HCT116 (cell line): ENCODE measurements at regions not wholly inside any gene's neighbourhood (a gene's known extent, or its start where the extent isn't known, plus 50 kb on each side); places are given as distances from the start of the nearest gene placed in this dataset.

Experiments used
- EGR1 ChIP-seq: IDR thresholded peaks from 2 replicates; pipeline ENCODE4 v1.6.1; 2012; ENCODE audit warnings: low read depth
- EZH2 ChIP-seq: fragments of 200-600 bp; sonication (generic); IDR thresholded peaks from 2 replicates; pipeline ENCODE4 v1.6.1; 2017; ENCODE audit warnings: antibody characterized with exemption, mixed run types
- YY1 ChIP-seq: IDR thresholded peaks from 2 replicates; pipeline ENCODE4 v1.6.1; 2011; ENCODE audit warnings: low read length, low read depth, moderate library complexity, mild to moderate bottlenecking; ENCODE audit not compliant: insufficient replicate concordance; ENCODE audit errors: extremely low read depth
- TF ChIP-seq, protein P1 (sequence below), 3 experiments: fragments of 200-600 bp in 1 of 3; sonication (generic) in 1 of 3; IDR thresholded peaks in 2 of 3; conservative IDR thresholded peaks in 1 of 3; 2 replicates each; pipeline ENCODE4 v1.5.1; 2012 to 2017; ENCODE audit warnings: low read depth in 2 of 3, low read length in 2 of 3, antibody characterized with exemption in 1 of 3, borderline replicate concordance in 1 of 3, control low read depth in 1 of 3, mild to moderate bottlenecking in 1 of 3, mixed read lengths in 1 of 3, mixed run types in 1 of 3, moderate library complexity in 1 of 3; ENCODE audit not compliant: insufficient read depth in 1 of 3
- TF ChIP-seq, protein P2 (sequence below): IDR thresholded peaks from 2 replicates; pipeline ENCODE4 v1.6.1; 2012

DNA sequence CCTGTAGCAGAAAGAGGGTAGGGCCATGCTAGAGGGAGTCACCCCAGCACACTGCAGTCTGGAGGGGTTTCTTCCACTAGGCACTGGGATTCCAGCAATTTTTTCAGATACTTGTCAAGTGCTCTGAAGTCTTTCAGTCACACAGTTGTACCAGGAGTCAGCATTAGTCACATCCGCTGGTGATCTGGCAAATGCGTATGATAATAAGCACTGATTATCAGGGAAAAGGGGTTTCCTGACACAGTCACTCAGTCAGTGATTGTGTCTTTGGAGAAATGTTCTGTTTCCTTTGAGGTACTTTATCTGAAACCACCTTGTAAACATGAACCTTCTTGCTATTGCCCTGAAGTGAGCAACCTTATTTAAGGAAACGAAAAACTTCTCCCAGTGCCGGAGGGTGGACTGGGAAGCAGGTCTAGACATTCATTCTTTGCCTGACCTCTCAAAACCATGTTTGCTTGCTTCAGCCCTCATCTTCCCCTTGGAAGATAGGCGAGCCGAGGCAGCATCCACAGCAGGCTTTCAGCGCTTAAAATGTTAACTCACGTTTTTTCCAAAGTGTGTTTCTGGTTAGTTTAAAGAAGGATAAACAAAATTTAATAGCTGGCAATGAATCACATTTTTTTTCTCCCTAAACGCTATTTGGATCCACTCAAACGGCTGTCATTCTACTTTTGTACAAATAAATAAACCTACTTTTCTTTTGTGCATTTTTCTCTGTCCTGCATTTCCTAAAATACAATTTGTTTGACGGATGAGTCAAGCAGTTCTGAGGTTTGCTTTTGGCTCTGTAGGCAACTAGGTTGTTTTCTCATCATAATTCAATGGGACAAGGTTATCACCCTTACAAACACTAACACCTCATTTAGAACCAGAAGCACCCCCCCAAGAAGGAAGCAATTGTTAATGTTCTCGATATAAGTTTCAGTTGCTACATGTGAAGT, 77.7 kb downstream of the FOXD1 start:
- TF ChIP-seq, protein P1, sequence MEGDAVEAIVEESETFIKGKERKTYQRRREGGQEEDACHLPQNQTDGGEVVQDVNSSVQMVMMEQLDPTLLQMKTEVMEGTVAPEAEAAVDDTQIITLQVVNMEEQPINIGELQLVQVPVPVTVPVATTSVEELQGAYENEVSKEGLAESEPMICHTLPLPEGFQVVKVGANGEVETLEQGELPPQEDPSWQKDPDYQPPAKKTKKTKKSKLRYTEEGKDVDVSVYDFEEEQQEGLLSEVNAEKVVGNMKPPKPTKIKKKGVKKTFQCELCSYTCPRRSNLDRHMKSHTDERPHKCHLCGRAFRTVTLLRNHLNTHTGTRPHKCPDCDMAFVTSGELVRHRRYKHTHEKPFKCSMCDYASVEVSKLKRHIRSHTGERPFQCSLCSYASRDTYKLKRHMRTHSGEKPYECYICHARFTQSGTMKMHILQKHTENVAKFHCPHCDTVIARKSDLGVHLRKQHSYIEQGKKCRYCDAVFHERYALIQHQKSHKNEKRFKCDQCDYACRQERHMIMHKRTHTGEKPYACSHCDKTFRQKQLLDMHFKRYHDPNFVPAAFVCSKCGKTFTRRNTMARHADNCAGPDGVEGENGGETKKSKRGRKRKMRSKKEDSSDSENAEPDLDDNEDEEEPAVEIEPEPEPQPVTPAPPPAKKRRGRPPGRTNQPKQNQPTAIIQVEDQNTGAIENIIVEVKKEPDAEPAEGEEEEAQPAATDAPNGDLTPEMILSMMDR (IDR thresholded peaks at IDR 0.05 in 2 of 3, conservative IDR thresholded peaks at IDR 0.05 in 1 of 3; ENCODE audit: borderline replicate concordance in 1 of 3, insufficient read depth in 1 of 3, low read depth in 2 of 3, low read length in 2 of 3): no peak
- no peak; the same call in 1 of the 2 replicates for TF ChIP-seq EGR1
- no peak for TF ChIP-seq YY1
- TF ChIP-seq, protein P2, sequence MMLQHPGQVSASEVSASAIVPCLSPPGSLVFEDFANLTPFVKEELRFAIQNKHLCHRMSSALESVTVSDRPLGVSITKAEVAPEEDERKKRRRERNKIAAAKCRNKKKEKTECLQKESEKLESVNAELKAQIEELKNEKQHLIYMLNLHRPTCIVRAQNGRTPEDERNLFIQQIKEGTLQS: no peak
- TF ChIP-seq EZH2: no peak
